Endothelial cell of umbilical vein (primary cell): ENCODE measurements at regions not wholly inside any gene's neighbourhood (a gene's known extent, or its start where the extent isn't known, plus 50 kb on each side); places are given as distances from the start of the nearest gene placed in this dataset.
"Not testable (repeated sequence)": the region's sequence is repeated elsewhere in the genome, so short reads cannot be mapped to it uniquely, and the experiment has no call there.

Experiments
- BruUV-seq: library from RNA; stranded (reverse); fragments of 400-500 nt; replicated peaks from 2 replicates; lab custom pipeline; 2021; lab: Mats Ljungman, UMichigan
- CTCF ChIA-PET: fragments of 300-600, 350-600 bp; sonication (Branson Sonifier 250); formaldehyde crosslinking; loops from one replicate; lab custom pipeline; 2021; ENCODE audit warnings: antibody characterized with exemption, inconsistent platforms; lab: Charles Lee
- POLR2A ChIA-PET: fragments of 300-600, 350-600 bp; sonication (Branson Sonifier 250); formaldehyde crosslinking; loops from one replicate; lab custom pipeline; 2021; ENCODE audit warnings: antibody characterized with exemption, inconsistent platforms; lab: Charles Lee
- DNase-seq: peaks from one replicate; pipeline ENCODE4 v3.0.0-alpha.2; 2011; ENCODE audit warnings: low read depth, low spot score
- FAIRE-seq: peaks from 2 replicates; lab custom pipeline; 2011; peaks lifted over from hg19 to GRCh38; lab: Jason Lieb, UNC
- H2AFZ ChIP-seq: 2 replicates; pipeline ENCODE4 v1.6.0; 2012; ENCODE audit warnings: low read depth, low read length, control low read depth, inconsistent platforms
- H3K27ac ChIP-seq: 2 replicates; pipeline ENCODE4 v1.5.1; 2011; ENCODE audit warnings: low read depth, mild to moderate bottlenecking, control low read depth, low read length, moderate library complexity; ENCODE audit not compliant: insufficient read depth
- H3K27me3 ChIP-seq, 2 experiments: 2 replicates each; pipeline versions ENCODE4 v1.6.0 to v1.6.1; 2011; ENCODE audit warnings: low read length in 2 of 2, mixed read lengths in 1 of 2; ENCODE audit not compliant: control insufficient read depth in 2 of 2, insufficient read depth in 2 of 2
- H3K36me3 ChIP-seq, 2 experiments: 2 replicates in 1 of 2; 3 replicates in 1 of 2; pipeline ENCODE4 v1.5.1; 2011; ENCODE audit warnings: low read length in 2 of 2, mild to moderate bottlenecking in 1 of 2, moderate library complexity in 1 of 2; ENCODE audit not compliant: control insufficient read depth in 2 of 2, insufficient read depth in 2 of 2; ENCODE audit errors: extremely low read depth in 1 of 2
- H3K4me1 ChIP-seq: 3 replicates; pipeline ENCODE4 v1.5.1; 2011; ENCODE audit warnings: mild to moderate bottlenecking, low read length; ENCODE audit not compliant: control insufficient read depth, insufficient read depth; ENCODE audit errors: extremely low read depth
- H3K4me2 ChIP-seq: 2 replicates; pipeline ENCODE4 v1.6.1; 2011; ENCODE audit warnings: low read length, control low read depth, mixed read lengths; ENCODE audit not compliant: insufficient read depth
- H3K4me3 ChIP-seq, 3 experiments: fragments of 200-600 bp in 1 of 3; sonication (generic), shearing (Covaris generic) in 1 of 3; replicated peaks in 1 of 3; 2 replicates each; pipeline ENCODE4 v1.5.1; 2011 to 2016; ENCODE audit warnings: control low read depth in 3 of 3, low read length in 3 of 3, mild to moderate bottlenecking in 2 of 3, inconsistent platforms in 1 of 3, low read depth in 1 of 3, moderate library complexity in 1 of 3; ENCODE audit not compliant: insufficient read depth in 1 of 3
- H3K79me2 ChIP-seq: 2 replicates; pipeline ENCODE4 v1.6.0; 2012; ENCODE audit warnings: low read length, inconsistent platforms; ENCODE audit not compliant: control insufficient read depth, insufficient read depth
- H3K9ac ChIP-seq: replicated peaks from 2 replicates; pipeline ENCODE3; 2011; ENCODE audit warnings: low read length, control low read depth; ENCODE audit not compliant: insufficient read depth; ENCODE audit errors: extremely low read depth
- H3K9me1 ChIP-seq: replicated peaks from 3 replicates; pipeline ENCODE4 v1.6.0; 2011; ENCODE audit warnings: mild to moderate bottlenecking, low read length; ENCODE audit not compliant: control insufficient read depth, insufficient read depth; ENCODE audit errors: extremely low read depth
- H3K9me3 ChIP-seq: replicated peaks from 2 replicates; pipeline ENCODE4 v1.5.1; 2012; ENCODE audit warnings: low read length, inconsistent platforms; ENCODE audit not compliant: control insufficient read depth, insufficient read depth
- H4K20me1 ChIP-seq: replicated peaks from 2 replicates; pipeline ENCODE3; 2011; ENCODE audit warnings: mild to moderate bottlenecking, low read length; ENCODE audit not compliant: control insufficient read depth, insufficient read depth; ENCODE audit errors: extremely low read depth
- CTCF ChIP-seq, 2 donors: IDR thresholded peaks; 1 replicate in 1 of 2; 2 replicates in 1 of 2; pipeline ENCODE4 v1.5.1; 2011; ENCODE audit warnings: low read length in 2 of 2, mild to moderate bottlenecking in 2 of 2, moderate library complexity in 2 of 2, control low read depth in 1 of 2, inconsistent platforms in 1 of 2, low read depth in 1 of 2; ENCODE audit not compliant: insufficient read depth in 1 of 2; ENCODE audit errors: extremely low read depth in 1 of 2
- EZH2 ChIP-seq: IDR thresholded peaks from 2 replicates; pipeline ENCODE4 v1.6.1; 2012; ENCODE audit warnings: borderline replicate concordance, low read depth, mild to moderate bottlenecking, moderate library complexity, low read length, inconsistent platforms; ENCODE audit not compliant: severe bottlenecking
- FOS ChIP-seq: IDR thresholded peaks from 2 replicates; pipeline ENCODE4 v1.6.1; 2011; ENCODE audit warnings: mild to moderate bottlenecking, low read length, moderate library complexity, borderline replicate concordance; ENCODE audit not compliant: insufficient read depth
- GATA2 ChIP-seq: IDR thresholded peaks from 2 replicates; pipeline ENCODE4 v1.7.0; 2011; ENCODE audit warnings: low read depth, mild to moderate bottlenecking, moderate library complexity, mixed read lengths, low read length; ENCODE audit not compliant: insufficient read length, insufficient read depth
- JUN ChIP-seq: IDR thresholded peaks from 2 replicates; pipeline ENCODE4 v1.6.1; 2011; ENCODE audit warnings: borderline replicate concordance, low read depth; ENCODE audit not compliant: insufficient read length, insufficient read depth
- MAX ChIP-seq: IDR thresholded peaks from 2 replicates; pipeline ENCODE4 v1.6.1; 2011; ENCODE audit not compliant: insufficient read depth, insufficient read length
- MYC ChIP-seq: IDR thresholded peaks from one replicate; pipeline ENCODE4 v1.6.1; 2011; ENCODE audit warnings: mild to moderate bottlenecking, low read depth, low read length
- POLR2A ChIP-seq: IDR thresholded peaks from 2 replicates; pipeline ENCODE4 v1.6.1; 2012; ENCODE audit warnings: low read depth, mild to moderate bottlenecking, control low read depth, low read length
- POLR2AphosphoS5 ChIP-seq: IDR thresholded peaks from 2 replicates; pipeline ENCODE4 v1.6.1; 2012; ENCODE audit warnings: low read depth, mild to moderate bottlenecking, control low read depth, low read length, moderate library complexity; ENCODE audit not compliant: insufficient read depth
- dilution Hi-C: fragments of 300-500 bp; cut with MboI; formaldehyde crosslinking; loops from one replicate; pipeline ENCODE4 v1.15.0; 2019; ENCODE audit warnings: low sequenced_read_pairs; ENCODE audit not compliant: extremely low pct_ligation_motif_present
- intact Hi-C: fragments of 100-400 bp; cut with micrococcal nuclease; formaldehyde crosslinking; loops from one replicate; pipeline ENCODE4 v1.10.0; 2022

GRCh38 chr10:21125471-21126228 lies 228.5 kb upstream of the NEBL start:
- dilution Hi-C loops, result no loop called here
- CTCF ChIA-PET, result no interaction called here
- POLR2A ChIA-PET, result no interaction called here
- no TSS peak for BruUV-seq
- FAIRE-seq, result no peak
- H2AFZ ChIP-seq, result no peak overlapping the region
- H3K27me3 ChIP-seq, result no peaks in the 10 kb centered on the region
- no peaks in the 10 kb centered on the region for H3K4me1 ChIP-seq
- H3K4me3 ChIP-seq, result no peak overlapping the region
- H4K20me1 ChIP-seq, result no peaks in the 10 kb centered on the region
- H3K36me3 ChIP-seq, result no peaks in the 10 kb centered on the region
- H3K9me3 ChIP-seq, result no peaks in the 10 kb centered on the region
- H3K9me1 ChIP-seq, result no peaks in the 10 kb centered on the region
- H3K27ac ChIP-seq, result no peak overlapping the region
- no peak for DNase-seq
- TF ChIP-seq GATA2 (no peak), POLR2AphosphoS5 (no peak)
- intact Hi-C loops, result no loop called here
- no peak overlapping the region for H3K4me2 ChIP-seq
- no peak overlapping the region for H3K9ac ChIP-seq
- H3K79me2 ChIP-seq, result no peaks in the 10 kb centered on the region

- Histone ChIP-seq H3K27me3 (peaks cover 0 to 5% of the 10 kb centered on the region in 2 experiments), H2AFZ (no peak overlapping the region), H3K9me1 (no peaks in the 10 kb centered on the region), H3K27ac (no peak overlapping the region), H3K79me2 (no peaks in the 10 kb centered on the region), H3K9ac (no peak overlapping the region), H3K4me1 (no peaks in the 10 kb centered on the region), H3K9me3 (no peaks in the 10 kb centered on the region), H3K4me3 (no peak overlapping the region), H4K20me1 (no peaks in the 10 kb centered on the region), H3K4me2 (no peak overlapping the region), H3K36me3 (no peaks in the 10 kb centered on the region)
- dilution Hi-C loops (no loop called here), intact Hi-C loops (no loop called here)
- CTCF ChIA-PET, result no interaction called here
- FAIRE-seq, result no peak
- DNase-seq, result no peak
- POLR2A ChIA-PET, result no interaction called here
- no TSS peak for BruUV-seq
- no peak for TF ChIP-seq POLR2AphosphoS5
- no peak for TF ChIP-seq POLR2A
- no peak for TF ChIP-seq FOS
- no peak for TF ChIP-seq MYC
- no peak for TF ChIP-seq GATA2
- no peak for TF ChIP-seq JUN
- TF ChIP-seq MAX, result no peak
- no peak for TF ChIP-seq CTCF (IDR thresholded peaks at IDR 0.05; ENCODE audit: extremely low read depth in 1 of 2, insufficient read depth in 1 of 2, low read depth in 1 of 2, low read length in 2 of 2)
- no peak for TF ChIP-seq EZH2
Observed at GRCh38 chr10:21122907-21123306, 225.8 kb upstream of the NEBL start.

GRCh38 chr10:21121822-21122221 lies 224.7 kb upstream of the NEBL start:
- DNase-seq, intact Hi-C loops, POLR2A ChIA-PET, CTCF ChIA-PET, H3K4me2 ChIP-seq, H3K4me3 ChIP-seq, H4K20me1 ChIP-seq, H2AFZ ChIP-seq, FAIRE-seq, H3K36me3 ChIP-seq, H3K9me3 ChIP-seq, BruUV-seq, H3K27me3 ChIP-seq, H3K79me2 ChIP-seq, H3K27ac ChIP-seq, H3K9me1 ChIP-seq, dilution Hi-C loops, H3K9ac ChIP-seq, H3K4me1 ChIP-seq: not testable (repeated sequence)
